B cell (primary cell): ENCODE measurements at regions not wholly inside any gene's neighbourhood (a gene's known extent, or its start where the extent isn't known, plus 50 kb on each side); places are given as distances from the start of the nearest gene placed in this dataset.

ENCODE experiments used
- ATAC-seq: fragments of 200-7000 bp; cut with Tn5 transposase; one replicate; pipeline ENCODE4 v1.10.0; 2021; ENCODE audit warnings: low read depth, mild to moderate bottlenecking, moderate number of reproducible peaks, moderate library complexity
- CTCF ChIA-PET: fragments of 350-600 bp; sonication (Branson Sonifier 250); formaldehyde crosslinking; loops from one replicate; lab custom pipeline; 2021; ENCODE audit warnings: antibody characterized with exemption, inconsistent platforms; lab: Charles Lee
- POLR2A ChIA-PET: fragments of 350-600 bp; sonication (Branson Sonifier 250); formaldehyde crosslinking; loops from one replicate; lab custom pipeline; 2021; ENCODE audit warnings: antibody characterized with exemption; lab: Charles Lee
- DNase-seq: peaks from one replicate; pipeline ENCODE4 v3.0.0; 2013
- H2AFZ ChIP-seq: 2 replicates; pipeline ENCODE4 v1.6.1; 2012; ENCODE audit warnings: mild to moderate bottlenecking, low read depth, low read length; ENCODE audit not compliant: insufficient read depth, poor library complexity, severe bottlenecking
- H3K27ac ChIP-seq, 2 donors: 1 replicate in 1 of 2; 2 replicates in 1 of 2; pipeline ENCODE4 v1.5.1; 2012 to 2013; ENCODE audit warnings: low read length in 2 of 2, mild to moderate bottlenecking in 2 of 2, moderate library complexity in 1 of 2
- H3K27me3 ChIP-seq, 4 experiments: fragments of 200-600 bp in 1 of 4; sonication (generic) in 1 of 4; replicated peaks in 1 of 4; 1 replicate in 2 of 4; 2 replicates in 2 of 4; pipeline versions ENCODE4 v1.6.1 to v1.7.0; 2013 to 2016; ENCODE audit warnings: low read length in 3 of 4, mild to moderate bottlenecking in 2 of 4, mixed read lengths in 1 of 4, moderate library complexity in 1 of 4; ENCODE audit not compliant: insufficient read depth in 4 of 4, control insufficient read depth in 3 of 4; ENCODE audit errors: control extremely low read depth in 1 of 4
- H3K36me3 ChIP-seq, 2 experiments: replicated peaks in 1 of 2; 1 replicate in 1 of 2; 2 replicates in 1 of 2; pipeline versions ENCODE4 v1.6.1 to v1.7.1; 2013; ENCODE audit warnings: low read length in 1 of 2; ENCODE audit not compliant: insufficient read depth in 2 of 2, control insufficient read depth in 1 of 2; ENCODE audit errors: control extremely low read depth in 1 of 2, extremely low read depth in 1 of 2
- H3K4me1 ChIP-seq, 2 donors: fragments of 200-600 bp in 1 of 2; sonication (generic) in 1 of 2; 1 replicate in 1 of 2; 2 replicates in 1 of 2; pipeline versions ENCODE4 v1.5.1 to v1.6.1; 2013 to 2017; ENCODE audit warnings: low read length in 2 of 2; ENCODE audit not compliant: control insufficient read depth in 2 of 2, insufficient read depth in 2 of 2
- H3K4me2 ChIP-seq: replicated peaks from 2 replicates; pipeline ENCODE3; 2012; ENCODE audit warnings: mild to moderate bottlenecking, low read depth, low read length; ENCODE audit not compliant: poor library complexity, severe bottlenecking
- H3K4me3 ChIP-seq, 5 experiments: fragments of 200-600 bp in 1 of 5; sonication (generic) in 1 of 5; 1 replicate in 3 of 5; 2 replicates in 2 of 5; pipeline versions ENCODE4 v1.5.1 to v1.7.0; 2011 to 2016; ENCODE audit warnings: low read length in 4 of 5, mild to moderate bottlenecking in 4 of 5, low read depth in 2 of 5, control low read depth in 1 of 5, moderate library complexity in 1 of 5; ENCODE audit not compliant: insufficient read depth in 1 of 5; ENCODE audit errors: control extremely low read depth in 1 of 5, extremely low read depth in 1 of 5
- H3K79me2 ChIP-seq: fragments of 200-600 bp; sonication (generic); one replicate; pipeline ENCODE4 v1.6.0; 2016; ENCODE audit warnings: low read length; ENCODE audit not compliant: control insufficient read depth, insufficient read depth
- H3K9ac ChIP-seq: fragments of 200-600 bp; sonication (generic); 2 replicates; pipeline ENCODE4 v1.6.1; 2017; ENCODE audit warnings: mild to moderate bottlenecking, low read length, moderate library complexity
- H3K9me3 ChIP-seq, 3 donors: one replicate each; pipeline versions ENCODE4 v1.6.1 to v1.7.1; 2013; ENCODE audit warnings: low read length in 2 of 3; ENCODE audit not compliant: control insufficient read depth in 2 of 3, insufficient read depth in 1 of 3; ENCODE audit errors: control extremely low read depth in 1 of 3
- H4K20me1 ChIP-seq: 2 replicates; pipeline ENCODE4 v1.6.0; 2012; ENCODE audit warnings: mild to moderate bottlenecking, low read length; ENCODE audit not compliant: insufficient read depth, control insufficient read depth, poor library complexity, severe bottlenecking
- H3K27ac Mint-ChIP-seq: one replicate; pipeline ENCODE4 v1.8.0; 2021; ENCODE audit warnings: mixed read lengths
- H3K27me3 Mint-ChIP-seq: one replicate; pipeline ENCODE4 v1.8.0; 2021; ENCODE audit warnings: mixed read lengths
- H3K4me1 Mint-ChIP-seq: one replicate; pipeline ENCODE4 v1.8.0; 2021; ENCODE audit warnings: mixed read lengths
- H3K4me3 Mint-ChIP-seq: one replicate; pipeline ENCODE4 v1.8.0; 2021; ENCODE audit warnings: mixed read lengths
- H3K9me3 Mint-ChIP-seq: one replicate; pipeline ENCODE4 v1.8.0; 2022; ENCODE audit warnings: mixed read lengths; ENCODE audit not compliant: insufficient read depth
- CTCF ChIP-seq: fragments of 200-600 bp; IDR thresholded peaks from one replicate; pipeline ENCODE4 v1.8.0; 2022; ENCODE audit warnings: antibody characterized with exemption, mild to moderate bottlenecking
- EZH2 ChIP-seq: IDR thresholded peaks from 2 replicates; pipeline ENCODE4 v1.6.1; 2012; ENCODE audit warnings: borderline replicate concordance, low read depth, mild to moderate bottlenecking, moderate library complexity, low read length; ENCODE audit not compliant: insufficient read depth, poor library complexity, severe bottlenecking
- WGBS: methylation state at CpG from one replicate; pipeline ENCODE4 v1.1.5; 2013; ENCODE audit warnings: missing lambda C conversion rate; ENCODE audit not compliant: insufficient coverage; 5-methylcytosine and 5-hydroxymethylcytosine counted together
- intact Hi-C: fragments of 100-400 bp; cut with micrococcal nuclease; formaldehyde crosslinking; loops from one replicate; pipeline ENCODE4 v1.10.0; 2022

DNA sequence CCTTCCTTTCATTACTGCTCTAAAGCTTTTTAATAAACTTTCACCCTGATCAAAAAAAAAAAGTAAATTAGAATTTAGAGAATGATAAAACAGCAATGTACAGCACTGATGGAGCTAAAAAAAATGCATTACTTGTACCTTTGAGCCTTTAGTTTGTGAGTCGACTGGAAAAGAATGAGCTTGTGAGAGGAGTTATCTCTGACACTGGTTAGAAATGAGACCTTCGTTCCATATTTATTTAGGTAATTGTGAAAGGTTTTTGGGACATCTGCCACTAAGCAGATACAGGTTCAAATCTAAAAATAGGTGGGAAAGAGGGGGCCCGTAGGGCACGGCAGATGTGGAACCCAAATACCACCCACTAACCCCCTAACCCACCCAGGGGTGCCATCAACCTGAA lies 376.8 kb downstream of the ICE1 start:
- Histone ChIP-seq H3K4me3 (no peak overlapping the region), H3K9me3 (peaks cover 0 to 7% (median 0%) of the 10 kb centered on the region in 3 donors), H3K4me2 (no peak overlapping the region), H4K20me1 (no peaks in the 10 kb centered on the region), H3K36me3 (no peaks in the 10 kb centered on the region), H2AFZ (no peak overlapping the region), H3K9ac (no peak overlapping the region), H3K27ac (no peak overlapping the region), H3K79me2 (no peaks in the 10 kb centered on the region), H3K4me1 (no peaks in the 10 kb centered on the region), H3K27me3 (no peaks in the 10 kb centered on the region)
- WGBS, result 100% methylated on average over 2 of the region's 4 CpGs
- intact Hi-C loops, result no loop called here
- ATAC-seq (no peak), DNase-seq (no peak)
- Mint-ChIP-seq H3K9me3 (no peaks in the 10 kb centered on the region), H3K4me1 (no peaks in the 10 kb centered on the region), H3K4me3 (no peak overlapping the region), H3K27me3 (no peaks in the 10 kb centered on the region), H3K27ac (no peak overlapping the region)
- ChIA-PET CTCF (interaction anchor here (1.1 kb wide), 1 partner anchor 88 kb away, joined by 3 read pairs; no protein-coding TSS in a partner anchor), POLR2A (no interaction called here)
- TF ChIP-seq CTCF, result no peak
- TF ChIP-seq EZH2, result no peak

- Histone ChIP-seq H3K27me3 (no peaks in the 10 kb centered on the region), H3K27ac (no peak overlapping the region), H3K9ac (no peak overlapping the region), H2AFZ (no peak overlapping the region), H3K4me1 (no peaks in the 10 kb centered on the region), H3K4me3 (no peak overlapping the region), H3K9me3 (peaks cover 0 to 7% (median 0%) of the 10 kb centered on the region in 3 donors), H3K79me2 (no peaks in the 10 kb centered on the region), H3K36me3 (no peaks in the 10 kb centered on the region), H3K4me2 (no peak overlapping the region), H4K20me1 (no peaks in the 10 kb centered on the region)
- H3K4me3 Mint-ChIP-seq, result no peak overlapping the region
- TF ChIP-seq CTCF, result no peak
- no peak for TF ChIP-seq EZH2
- H3K27ac Mint-ChIP-seq, result no peak overlapping the region
- ChIA-PET POLR2A (no interaction called here), CTCF (interaction anchor here (1.1 kb wide), 1 partner anchor 89 kb away, joined by 3 read pairs; no protein-coding TSS in a partner anchor)
- WGBS, result 32% methylated on average over 2 of the region's 4 CpGs
- DNase-seq, result no peak
- no peaks in the 10 kb centered on the region for H3K4me1 Mint-ChIP-seq
- intact Hi-C loops, result no loop called here
- no peaks in the 10 kb centered on the region for H3K27me3 Mint-ChIP-seq
- no peak for ATAC-seq
- no peaks in the 10 kb centered on the region for H3K9me3 Mint-ChIP-seq
Observed at GRCh38 chr5:5798462-5798861, 376.0 kb downstream of the ICE1 start.
